Transverse colon (tissue), 4 donors: ENCODE measurements at regions not wholly inside any gene's neighbourhood (a gene's known extent, or its start where the extent isn't known, plus 50 kb on each side); places are given as distances from the start of the nearest gene placed in this dataset.
"Not testable (repeated sequence)": the region's sequence is repeated elsewhere in the genome, so short reads cannot be mapped to it uniquely, and the experiment has no call there.

Source experiments
- DNase-seq: peaks from one replicate; pipeline ENCODE4 v3.0.0-alpha.2; 2019
- H3K27ac ChIP-seq, 4 donors: fragments of 200-600 bp; sonication (generic); 2 replicates each; pipeline ENCODE4 v1.5.1; 2016 to 2018; ENCODE audit warnings: inconsistent platforms in 4 of 4
- H3K27me3 ChIP-seq: fragments of 200-600 bp; sonication (generic); 2 replicates; pipeline ENCODE4 v1.5.1; 2017; ENCODE audit warnings: inconsistent platforms
- H3K36me3 ChIP-seq, 4 donors: fragments of 200-600 bp; sonication (generic); 2 replicates each; pipeline ENCODE4 v1.5.1; 2017 to 2019; ENCODE audit warnings: inconsistent platforms in 4 of 4
- H3K4me1 ChIP-seq, 4 donors: fragments of 200-600 bp; sonication (generic); 2 replicates each; pipeline ENCODE4 v1.5.1; 2017 to 2020; ENCODE audit warnings: inconsistent platforms in 4 of 4
- H3K4me3 ChIP-seq, 4 donors: fragments of 200-600 bp; sonication (generic); 1 replicate in 1 of 4; 2 replicates in 3 of 4; pipeline versions ENCODE4 v1.5.1 to v1.6.1; 2017 to 2019; ENCODE audit warnings: inconsistent platforms in 4 of 4
- H3K9me3 ChIP-seq, 2 donors: fragments of 200-600 bp; sonication (generic); 2 replicates each; pipeline ENCODE4 v1.5.1; 2017 to 2019; ENCODE audit warnings: inconsistent platforms in 2 of 2
- CTCF ChIP-seq, 5 experiments: fragments of 200-600 bp in 3 of 5; fragments of 450-650 bp in 2 of 5; sonication (generic) in 3 of 5; IDR thresholded peaks; 1 replicate in 2 of 5; 2 replicates in 3 of 5; pipeline ENCODE4 v1.5.1; 2016 to 2017; ENCODE audit warnings: antibody characterized with exemption in 5 of 5, inconsistent platforms in 3 of 5, mild to moderate bottlenecking in 2 of 5, moderate library complexity in 1 of 5
- EP300 ChIP-seq: sonication (generic); formaldehyde crosslinking; IDR thresholded peaks from one replicate; pipeline ENCODE4 v1.6.1; 2017; ENCODE audit warnings: antibody characterized with exemption, low read depth
- POLR2A ChIP-seq: fragments of 450-650 bp; IDR thresholded peaks from one replicate; pipeline ENCODE4 v1.6.1; 2016; ENCODE audit warnings: antibody characterized with exemption, mild to moderate bottlenecking, moderate library complexity
- POLR2AphosphoS5 ChIP-seq, 3 donors: sonication (generic); formaldehyde crosslinking; IDR thresholded peaks; one replicate each; pipeline ENCODE4 v1.6.1; 2016; ENCODE audit warnings: antibody characterized with exemption in 3 of 3
- WGBS, 2 donors: methylation state at CpG; one replicate each; pipeline ENCODE4 v1.1.5; 2018; ENCODE audit warnings: low coverage in 1 of 2; 5-methylcytosine and 5-hydroxymethylcytosine counted together
- in situ Hi-C, 4 donors: fragments of 200-750 bp; cut with MboI; loops; one replicate each; pipeline versions ENCODE4 v1.15.0 to v1.15.1; 2017; ENCODE audit warnings: low sequenced_read_pairs in 3 of 4, low pct_ligation_motif_present in 1 of 4, low pct_unique_long_range_greater_than_20kb in 1 of 4
- intact Hi-C: fragments of 100-400 bp; cut with DNase I; formaldehyde crosslinking; loops from one replicate; pipeline ENCODE4 v1.15.1; 2023; ENCODE audit warnings: low total_unique reads

DNA sequence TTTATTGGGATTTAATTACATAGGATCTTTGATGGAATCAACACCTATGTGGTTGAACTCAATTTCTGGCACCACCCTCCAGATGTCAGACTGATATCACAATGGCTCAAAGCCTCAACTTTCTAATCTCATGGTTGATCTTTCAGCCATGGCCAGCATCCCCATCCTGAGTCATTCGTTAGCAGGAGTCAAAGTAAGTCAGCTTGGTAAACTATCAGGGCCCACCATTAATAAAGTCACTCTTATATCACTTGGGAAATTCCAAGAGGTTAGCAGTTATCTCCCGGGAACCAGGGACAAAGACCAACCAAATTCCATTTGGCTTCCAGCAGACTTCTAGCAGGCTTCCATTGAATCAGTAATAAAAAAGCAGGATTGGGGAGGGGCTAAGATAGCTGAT, 50.7 kb upstream of the TNFSF4 start:
- DNase-seq: no peak
- in situ Hi-C loops (no loop called here), intact Hi-C loops (no loop called here)
- WGBS, 2 donors: 90% methylated on average over 2 of the region's 2 CpGs; no CpG with 5 or more reads in 1 of the 2 donors
- H3K4me1 ChIP-seq: peaks cover 0 to 3% (median 0%) of the 10 kb centered on the region in 4 donors
- no peaks in the 10 kb centered on the region for H3K27me3 ChIP-seq
- TF ChIP-seq POLR2A: no peak
- TF ChIP-seq CTCF (IDR thresholded peaks at IDR 0.05): no peak
- no peak for TF ChIP-seq POLR2AphosphoS5 (IDR thresholded peaks at IDR 0.05)
- no peak for TF ChIP-seq EP300
- H3K9me3 ChIP-seq: peaks cover 8 to 13% of the 10 kb centered on the region in 2 donors
- H3K4me3 ChIP-seq: no peak overlapping the region
- no peak overlapping the region for H3K27ac ChIP-seq
- H3K36me3 ChIP-seq: no peaks in the 10 kb centered on the region

DNA sequence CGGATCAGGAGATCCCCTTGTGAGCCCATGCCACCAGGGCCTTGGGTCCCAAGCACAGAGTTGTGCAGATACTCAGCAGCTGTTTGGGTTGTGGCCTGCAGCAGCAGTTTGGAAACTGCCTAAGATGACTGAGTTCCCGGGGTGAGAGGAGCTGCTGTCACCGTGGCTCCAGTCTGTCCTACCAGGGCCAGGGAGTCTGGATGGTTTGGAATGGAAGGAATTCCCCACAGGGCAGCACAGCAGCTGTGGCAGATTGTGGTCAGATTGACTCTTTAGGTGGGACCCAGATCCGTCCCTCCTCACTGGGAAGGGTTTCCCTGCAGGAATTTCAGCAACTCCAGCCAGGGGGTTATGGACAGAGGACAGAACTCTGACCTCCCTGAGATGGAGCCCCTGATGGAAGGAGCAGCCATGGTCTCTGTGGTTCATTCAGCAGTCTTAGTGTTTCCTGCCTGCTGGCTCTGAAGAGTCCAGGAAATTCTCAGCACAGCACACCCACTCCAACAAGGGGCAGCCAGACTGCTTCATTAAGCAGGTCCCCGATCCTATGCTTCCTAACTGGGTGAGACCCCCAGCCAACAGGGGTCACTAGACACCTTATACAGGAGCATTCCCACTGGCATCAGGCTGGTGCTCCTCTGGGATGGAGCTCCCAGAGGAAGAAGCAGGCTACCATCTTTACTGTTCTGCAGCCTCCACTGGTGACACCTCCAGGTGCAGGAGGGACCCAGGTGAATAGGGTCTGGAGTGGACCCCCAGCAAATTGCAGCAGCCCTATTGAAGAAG, 51.5 kb upstream of the TNFSF4 start:
- DNase-seq: no peak
- TF ChIP-seq POLR2A: no peak
- TF ChIP-seq EP300: no peak
- TF ChIP-seq CTCF (IDR thresholded peaks at IDR 0.05): no peak
- TF ChIP-seq POLR2AphosphoS5 (IDR thresholded peaks at IDR 0.05): no peak
- H3K4me1 ChIP-seq: peaks cover 0 to 3% (median 0%) of the 10 kb centered on the region in 4 donors
- in situ Hi-C loops (no loop called here), intact Hi-C loops (no loop called here)
- WGBS, 2 donors: 80 to 92% methylated on average over 1 to 5 of the region's 5 CpGs
- H3K9me3 ChIP-seq: peaks cover 8 to 13% of the 10 kb centered on the region in 2 donors
- no peaks in the 10 kb centered on the region for H3K36me3 ChIP-seq
- no peak overlapping the region for H3K4me3 ChIP-seq
- no peak overlapping the region for H3K27ac ChIP-seq
- H3K27me3 ChIP-seq: no peaks in the 10 kb centered on the region

DNA sequence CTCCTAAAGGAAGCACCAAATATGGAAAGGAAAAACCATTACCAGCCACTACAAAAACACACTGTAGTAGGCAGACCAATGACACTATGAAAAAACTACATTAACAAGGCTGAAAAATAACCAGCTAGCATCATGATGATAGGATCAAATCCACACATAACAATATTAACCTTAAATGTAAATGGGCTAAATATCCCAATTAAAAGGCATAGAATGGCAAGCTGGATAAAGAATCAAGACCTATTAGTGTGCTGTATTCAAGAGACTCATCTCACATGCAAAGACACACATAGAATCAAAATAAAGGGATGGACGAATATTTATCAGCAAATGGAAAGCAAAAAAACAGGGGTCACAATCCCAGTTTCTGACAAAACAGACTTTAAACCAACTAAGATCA, 53.2 kb upstream of the TNFSF4 start:
- in situ Hi-C loops, H3K4me1 ChIP-seq, H3K36me3 ChIP-seq, H3K4me3 ChIP-seq, intact Hi-C loops, H3K27ac ChIP-seq, H3K27me3 ChIP-seq, DNase-seq: not testable (repeated sequence)
- 83 to 88% methylated on average over 1 of the region's 1 CpG for WGBS, 2 donors
- H3K9me3 ChIP-seq: peaks cover 8 to 13% of the 10 kb centered on the region in 2 donors

DNA sequence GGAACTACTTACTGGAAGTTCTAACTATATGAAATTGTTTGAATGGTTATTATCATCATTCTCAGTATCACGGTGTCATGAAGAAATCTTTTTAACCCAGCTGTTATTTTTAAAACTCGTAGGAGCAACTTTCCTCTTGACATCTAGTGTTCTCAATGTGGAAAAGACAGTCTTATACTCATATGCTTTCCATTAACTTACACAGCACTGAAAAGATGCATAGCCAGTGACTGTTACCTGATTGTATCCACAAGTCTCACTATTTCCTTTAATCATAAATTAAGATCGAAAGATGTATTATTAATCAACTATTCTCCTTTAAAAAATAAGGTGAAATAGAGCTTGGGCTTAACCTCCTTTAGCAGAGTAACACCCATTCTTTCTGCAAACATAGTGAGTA, 59.7 kb upstream of the TNFSF4 start:
- H3K4me3 ChIP-seq: no peak overlapping the region
- no peak overlapping the region for H3K27ac ChIP-seq
- no peaks in the 10 kb centered on the region for H3K9me3 ChIP-seq
- no peak for TF ChIP-seq POLR2A
- TF ChIP-seq POLR2AphosphoS5 (IDR thresholded peaks at IDR 0.05): no peak
- no peak for TF ChIP-seq CTCF (IDR thresholded peaks at IDR 0.05)
- TF ChIP-seq EP300: no peak
- in situ Hi-C loops (no loop called here), intact Hi-C loops (no loop called here)
- no peaks in the 10 kb centered on the region for H3K27me3 ChIP-seq
- DNase-seq: no peak
- H3K36me3 ChIP-seq: no peaks in the 10 kb centered on the region
- 63 to 65% methylated on average over 3 of the region's 3 CpGs for WGBS, 2 donors
- H3K4me1 ChIP-seq: no peaks in the 10 kb centered on the region
